ENCODE measurements at regions not wholly inside any gene's neighbourhood (a gene's known extent, or its start where the extent isn't known, plus 50 kb on each side); places are given as distances from the start of the nearest gene placed in this dataset.

- no peak for TF ChIP-seq CTCF (IDR thresholded peaks at IDR 0.05)
These were observed 418.9 kb downstream of the EPHA4 start for GRCh38 chr2:221153226-221153625.

GRCh38 chr2:221154176-221154575 is 417.9 kb downstream of the EPHA4 start:
- TF ChIP-seq CTCF (IDR thresholded peaks at IDR 0.05) = no peak

- TF ChIP-seq CTCF (IDR thresholded peaks at IDR 0.05) = no peak
These were observed 415.9 kb downstream of the EPHA4 start for GRCh38 chr2:221156062-221156734.

DNA sequence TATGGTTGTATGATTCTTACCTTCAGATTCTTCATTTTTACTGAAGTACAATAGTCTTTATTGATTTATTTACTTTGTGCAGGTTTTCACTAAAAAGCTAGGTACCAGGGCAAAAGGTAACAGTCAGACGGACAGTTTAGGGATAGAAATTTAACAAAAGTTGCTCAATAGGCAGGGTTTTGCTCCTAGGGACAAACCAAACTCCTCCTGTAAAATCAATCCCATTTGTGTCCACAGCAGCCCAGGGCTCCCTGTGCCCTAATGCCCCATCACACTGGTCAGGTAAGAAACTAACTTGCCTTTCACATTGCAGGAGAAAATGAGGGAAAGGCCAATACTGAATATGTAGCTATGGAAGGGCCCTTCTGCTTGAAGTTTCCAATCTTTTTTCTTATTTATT is 410.9 kb downstream of the EPHA4 start:
- no peak for TF ChIP-seq CTCF (IDR thresholded peaks at IDR 0.05)

GRCh38 chr2:221166292-221166691 is 405.8 kb downstream of the EPHA4 start:
- no peak for TF ChIP-seq CTCF (IDR thresholded peaks at IDR 0.05)

- TF ChIP-seq CTCF (IDR thresholded peaks at IDR 0.05) = no peak
These were observed 404.5 kb downstream of the EPHA4 start for GRCh38 chr2:221167561-221167960.

- TF ChIP-seq CTCF (IDR thresholded peaks at IDR 0.05) = no peak
These were observed 402.4 kb downstream of the EPHA4 start for GRCh38 chr2:221169724-221170123.

DNA sequence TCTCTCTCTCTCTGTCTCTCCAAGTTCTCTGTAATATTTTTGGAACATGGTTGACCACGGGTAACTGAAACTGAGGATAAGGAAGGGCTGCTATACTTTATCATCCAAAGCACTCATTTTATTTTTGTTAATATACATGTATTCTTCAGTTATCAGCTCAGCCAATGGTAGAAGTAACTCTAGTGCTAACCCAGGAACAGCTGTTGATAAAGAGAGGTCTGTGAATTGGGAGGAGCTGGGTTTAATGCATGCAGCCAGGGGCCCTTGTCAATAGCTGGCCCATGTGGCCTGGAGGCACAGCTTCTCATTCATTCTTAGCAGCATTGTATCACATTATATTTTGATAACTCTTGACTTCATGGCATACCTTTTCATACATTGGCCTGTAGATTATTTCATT is 401.6 kb downstream of the EPHA4 start:
- no peak for TF ChIP-seq CTCF (IDR thresholded peaks at IDR 0.05)

All from LNCAP (cell line).